ENCODE measurements at regions not wholly inside any gene's neighbourhood (a gene's known extent, or its start where the extent isn't known, plus 50 kb on each side); places are given as distances from the start of the nearest gene placed in this dataset.
A peak's percentile ranks its signal among the peaks of the same experiment; 100 is the strongest.

DNA sequence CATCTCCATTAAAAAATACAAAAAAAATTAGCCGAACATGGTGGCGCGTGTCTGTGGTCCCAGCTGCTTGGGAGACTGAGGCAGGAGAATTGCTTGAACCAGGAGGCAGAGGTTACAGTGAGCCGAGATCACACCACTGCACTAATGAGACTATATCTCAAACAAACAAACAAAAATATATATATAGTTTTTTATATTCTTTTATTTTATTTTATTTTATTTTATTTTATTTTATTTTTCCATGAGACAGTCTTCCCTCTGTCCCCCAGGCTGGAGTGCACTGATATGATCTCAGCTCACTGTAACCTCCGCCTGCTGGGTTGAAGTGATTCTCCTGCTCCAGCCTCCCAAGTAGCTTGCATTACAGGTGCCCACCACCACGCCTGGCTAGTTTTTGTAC is 79.5 kb downstream of the IRF2BPL start:
- DNase-seq (ENCODE audit: low read depth) = no peak

DNA sequence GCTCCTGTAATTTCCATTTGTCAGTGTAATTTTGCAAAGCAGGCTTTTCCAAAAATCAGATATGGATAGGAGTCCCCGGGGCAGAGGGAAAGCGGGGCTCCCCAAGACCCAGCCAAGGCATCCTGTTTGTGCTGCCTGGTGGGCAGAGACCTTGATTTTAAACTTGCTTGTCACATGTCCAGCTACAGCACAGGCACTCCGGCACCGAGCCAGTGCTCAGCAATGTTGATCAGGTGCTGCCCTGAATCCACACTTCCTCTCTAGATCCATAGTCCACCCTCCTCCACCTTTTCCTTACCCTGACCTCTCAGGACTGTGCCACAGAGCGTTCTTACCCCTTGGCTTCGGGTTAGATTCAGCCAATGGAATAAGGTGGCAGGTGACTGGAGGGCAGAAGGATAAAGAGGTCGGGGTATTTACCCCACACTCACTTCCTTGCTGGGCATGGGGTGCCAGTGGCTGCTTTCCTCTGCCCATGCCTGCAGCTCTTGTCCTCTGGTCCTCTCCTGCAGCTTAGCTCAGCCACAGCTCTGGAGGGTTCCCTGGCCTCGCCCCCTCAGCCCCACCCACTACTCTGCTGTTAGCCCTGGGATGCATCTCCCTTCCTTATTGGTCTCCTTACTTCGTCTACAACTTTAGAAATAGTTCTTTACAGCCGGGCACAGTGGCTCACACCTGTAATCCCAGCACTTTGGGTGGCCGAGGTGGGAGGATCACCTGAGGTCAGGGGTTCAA is 80.1 kb downstream of the IRF2BPL start:
- DNase-seq (ENCODE audit: low read depth) = no peak

- no peak for DNase-seq (ENCODE audit: low read depth)
These were observed 80.7 kb downstream of the IRF2BPL start for GRCh38 chr14:76947838-76948184.

- DNase-seq (ENCODE audit: low read depth) = peak; percentile 79
These were observed 81.2 kb downstream of the IRF2BPL start for GRCh38 chr14:76947078-76947837.

- DNase-seq (ENCODE audit: low read depth) = no peak
These were observed 81.8 kb downstream of the IRF2BPL start for GRCh38 chr14:76946753-76947077.

- no peak for DNase-seq (ENCODE audit: low read depth)
These were observed 85.4 kb downstream of the IRF2BPL start for GRCh38 chr14:76943072-76943471.

DNA sequence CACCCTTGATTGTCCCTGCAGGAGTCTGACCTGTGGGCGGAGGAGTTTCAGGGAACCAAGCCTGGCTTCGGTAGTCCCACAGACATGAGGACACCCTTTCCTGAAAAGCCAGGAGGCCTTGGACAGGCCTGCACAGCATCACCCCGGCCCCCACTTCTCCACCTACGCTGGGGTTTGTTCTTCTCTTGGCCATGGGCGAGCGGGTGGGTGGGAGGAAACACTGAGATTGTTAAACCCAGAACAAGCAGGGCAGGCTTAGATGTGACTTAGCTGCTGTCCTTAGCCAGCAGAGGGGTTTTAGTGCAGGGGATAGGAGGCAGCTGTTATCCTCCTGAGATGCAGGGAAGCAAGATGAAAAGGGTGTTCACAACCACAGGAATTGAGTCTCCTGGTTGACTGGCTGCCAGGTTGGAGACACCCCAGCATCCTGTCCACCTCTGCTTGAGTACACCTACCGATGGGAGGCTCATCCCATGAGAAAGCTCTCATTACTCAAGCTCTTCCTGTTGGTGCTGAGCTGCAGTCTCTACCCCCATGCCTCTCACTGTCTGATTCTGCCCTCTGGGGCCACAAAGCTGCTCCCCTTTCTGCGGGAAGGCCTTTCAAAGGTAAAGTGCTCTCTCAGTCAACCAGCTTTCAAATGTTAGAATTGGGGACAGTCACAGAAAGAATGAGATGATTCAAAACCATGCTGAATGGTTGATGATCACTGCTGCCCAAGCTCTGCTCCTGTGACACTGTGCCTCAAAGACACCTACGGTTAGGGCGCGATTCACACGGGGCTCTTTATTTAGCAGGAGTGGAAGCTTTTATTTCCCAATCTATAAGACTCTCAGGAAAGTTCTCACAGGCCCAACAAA is 86.3 kb downstream of the IRF2BPL start:
- no peak for DNase-seq (ENCODE audit: low read depth)

- no peak for DNase-seq (ENCODE audit: low read depth)
These were observed 87.0 kb downstream of the IRF2BPL start for GRCh38 chr14:76941544-76941943.

- no peak for DNase-seq (ENCODE audit: low read depth)
These were observed 88.3 kb downstream of the IRF2BPL start for GRCh38 chr14:76940021-76940760.

GRCh38 chr14:76939015-76939742 is 89.3 kb downstream of the IRF2BPL start:
- DNase-seq (ENCODE audit: low read depth) = no peak

- no peak for DNase-seq (ENCODE audit: low read depth)
These were observed 90.4 kb downstream of the IRF2BPL start for GRCh38 chr14:76938092-76938500.

GRCh38 chr14:76937181-76938091 is 91.1 kb downstream of the IRF2BPL start:
- DNase-seq (ENCODE audit: low read depth) = no peak

- DNase-seq (ENCODE audit: low read depth) = no peak
These were observed 92.0 kb downstream of the IRF2BPL start for GRCh38 chr14:76936483-76936882.

GRCh38 chr14:76933515-76933914 is 95.0 kb downstream of the IRF2BPL start:
- no peak for DNase-seq (ENCODE audit: low read depth)

GRCh38 chr14:76931631-76932402 is 96.7 kb downstream of the IRF2BPL start:
- no peak for DNase-seq (ENCODE audit: low read depth)

DNA sequence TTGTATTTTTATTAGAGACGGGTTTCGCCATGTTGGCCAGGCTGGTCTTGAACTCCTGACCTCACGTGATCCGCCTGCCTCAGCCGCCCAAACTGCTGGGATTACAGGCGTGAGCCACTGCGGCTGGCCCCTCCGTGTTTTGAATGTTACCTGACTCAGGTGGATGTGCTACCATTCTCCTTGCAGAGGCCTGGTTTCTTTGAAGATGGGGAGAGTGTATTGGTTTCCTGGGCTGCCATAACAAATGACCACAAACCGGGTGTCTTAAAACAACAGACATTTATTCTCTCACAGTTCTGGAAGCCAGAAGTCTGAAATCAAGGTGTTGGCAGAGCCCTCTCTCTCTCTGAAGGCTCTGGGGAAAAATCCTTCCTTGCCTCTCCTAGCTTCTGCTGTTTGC is 98.0 kb downstream of the IRF2BPL start:
- no peak for DNase-seq (ENCODE audit: low read depth)

DNA sequence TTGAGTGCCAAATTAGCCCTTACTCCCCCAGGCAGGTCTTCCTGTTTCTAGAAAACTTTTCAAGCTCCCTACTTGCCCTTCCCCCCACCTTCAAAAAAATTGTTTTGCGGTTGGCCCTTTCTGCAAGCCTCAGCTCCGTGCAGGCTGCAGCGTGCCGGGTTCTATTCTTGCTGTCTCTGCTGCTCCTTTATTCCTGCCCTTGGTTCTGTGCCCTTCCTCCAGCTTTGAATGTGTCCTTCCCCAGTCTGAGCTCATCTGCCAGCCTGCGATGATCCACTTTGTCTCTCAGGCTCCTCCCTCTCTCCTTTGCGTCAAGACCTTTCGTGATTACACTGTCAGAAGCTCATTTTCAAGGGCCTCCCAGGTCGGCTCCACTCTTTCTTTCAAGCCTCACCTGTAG is 98.6 kb downstream of the IRF2BPL start:
- no peak for DNase-seq (ENCODE audit: low read depth)

- no peak for DNase-seq (ENCODE audit: low read depth)
These were observed 100.4 kb downstream of the IRF2BPL start for GRCh38 chr14:76927971-76928700.

All from forelimb muscle (tissue), 1 donor.